OCI-LY3 (cell line): ENCODE measurements at regions not wholly inside any gene's neighbourhood (a gene's known extent, or its start where the extent isn't known, plus 50 kb on each side); places are given as distances from the start of the nearest gene placed in this dataset.

Source experiments
- H2AFZ ChIP-seq: fragments of 200-600, 300-600 bp; shearing (Covaris generic); 2 replicates; pipeline ENCODE4 v1.6.0; 2014; ENCODE audit warnings: antibody characterized with exemption, low read depth, low read length
- H3K27ac ChIP-seq: fragments of 200-600, 300-600 bp; sonication (generic); 2 replicates; pipeline ENCODE4 v1.5.1; 2014; ENCODE audit warnings: mild to moderate bottlenecking, low read length, moderate library complexity, mixed read lengths
- H3K27me3 ChIP-seq: fragments of 200-600, 300-600 bp; sonication (generic); 2 replicates; pipeline ENCODE4 v1.6.1; 2014; ENCODE audit warnings: low read depth, low read length, mixed read lengths
- H3K36me3 ChIP-seq: fragments of 200-600, 300-600 bp; sonication (generic); replicated peaks from 2 replicates; pipeline ENCODE3; 2014; ENCODE audit warnings: low read depth, low read length, mixed read lengths
- H3K4me1 ChIP-seq: fragments of 300-600, 200-600 bp; sonication (generic); 2 replicates; pipeline ENCODE4 v1.6.1; 2014; ENCODE audit warnings: low read length, mixed read lengths
- H3K4me2 ChIP-seq: fragments of 200-600, 300-600 bp; sonication (generic); 2 replicates; pipeline ENCODE4 v1.6.1; 2014; ENCODE audit warnings: low read length, mixed read lengths
- H3K4me3 ChIP-seq: fragments of 300-600, 200-600 bp; sonication (generic); 2 replicates; pipeline ENCODE4 v1.5.1; 2014; ENCODE audit warnings: antibody characterized with exemption, mild to moderate bottlenecking, low read length, moderate library complexity
- H3K79me2 ChIP-seq: fragments of 300-600, 200-600 bp; shearing (Covaris generic); 2 replicates; pipeline ENCODE4 v1.6.1; 2014; ENCODE audit warnings: mild to moderate bottlenecking, low read length, mixed read lengths
- H3K9ac ChIP-seq: fragments of 300-600, 200-600 bp; shearing (Covaris generic); 2 replicates; pipeline ENCODE4 v1.6.0; 2014; ENCODE audit warnings: mild to moderate bottlenecking, low read length, moderate library complexity
- H3K9me3 ChIP-seq: fragments of 200-600, 300-600 bp; shearing (Covaris generic); 2 replicates; pipeline ENCODE4 v1.6.1; 2014; ENCODE audit warnings: low read length, mixed read lengths; ENCODE audit not compliant: insufficient read depth
- H4K20me1 ChIP-seq: fragments of 200-600, 300-600 bp; sonication (generic); 2 replicates; pipeline ENCODE4 v1.6.1; 2016; ENCODE audit warnings: low read length, mixed read lengths; ENCODE audit not compliant: insufficient read depth
- EZH2phosphoT487 ChIP-seq: fragments of 200-600 bp; shearing (Covaris generic); IDR thresholded peaks from 2 replicates; pipeline ENCODE4 v1.6.1; 2018; ENCODE audit warnings: antibody characterized with exemption, mixed run types, low read depth
- TF ChIP-seq, protein P1 (sequence below): fragments of 200-600, 300-600 bp; sonication (generic); IDR thresholded peaks from 2 replicates; pipeline ENCODE4 v1.5.1; 2014; ENCODE audit warnings: antibody characterized with exemption, low read length, low read depth

- no peak overlapping the region for H3K4me2 ChIP-seq
- H3K9ac ChIP-seq = no peak overlapping the region
- no peaks in the 10 kb centered on the region for H4K20me1 ChIP-seq
- peaks cover 19% of the 10 kb centered on the region for H3K4me1 ChIP-seq
- H3K9me3 ChIP-seq = no peaks in the 10 kb centered on the region
- H2AFZ ChIP-seq = no peak overlapping the region
- H3K27ac ChIP-seq = no peak overlapping the region
- no peak overlapping the region for H3K4me3 ChIP-seq
- TF ChIP-seq, protein P1, sequence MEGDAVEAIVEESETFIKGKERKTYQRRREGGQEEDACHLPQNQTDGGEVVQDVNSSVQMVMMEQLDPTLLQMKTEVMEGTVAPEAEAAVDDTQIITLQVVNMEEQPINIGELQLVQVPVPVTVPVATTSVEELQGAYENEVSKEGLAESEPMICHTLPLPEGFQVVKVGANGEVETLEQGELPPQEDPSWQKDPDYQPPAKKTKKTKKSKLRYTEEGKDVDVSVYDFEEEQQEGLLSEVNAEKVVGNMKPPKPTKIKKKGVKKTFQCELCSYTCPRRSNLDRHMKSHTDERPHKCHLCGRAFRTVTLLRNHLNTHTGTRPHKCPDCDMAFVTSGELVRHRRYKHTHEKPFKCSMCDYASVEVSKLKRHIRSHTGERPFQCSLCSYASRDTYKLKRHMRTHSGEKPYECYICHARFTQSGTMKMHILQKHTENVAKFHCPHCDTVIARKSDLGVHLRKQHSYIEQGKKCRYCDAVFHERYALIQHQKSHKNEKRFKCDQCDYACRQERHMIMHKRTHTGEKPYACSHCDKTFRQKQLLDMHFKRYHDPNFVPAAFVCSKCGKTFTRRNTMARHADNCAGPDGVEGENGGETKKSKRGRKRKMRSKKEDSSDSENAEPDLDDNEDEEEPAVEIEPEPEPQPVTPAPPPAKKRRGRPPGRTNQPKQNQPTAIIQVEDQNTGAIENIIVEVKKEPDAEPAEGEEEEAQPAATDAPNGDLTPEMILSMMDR = no peak
- no peak for TF ChIP-seq EZH2phosphoT487
- no peaks in the 10 kb centered on the region for H3K36me3 ChIP-seq
- H3K79me2 ChIP-seq = no peaks in the 10 kb centered on the region
- H3K27me3 ChIP-seq = no peaks in the 10 kb centered on the region
Measured at GRCh38 chr7:113299748-113300147, 181.4 kb upstream of the SMIM30 start.

DNA sequence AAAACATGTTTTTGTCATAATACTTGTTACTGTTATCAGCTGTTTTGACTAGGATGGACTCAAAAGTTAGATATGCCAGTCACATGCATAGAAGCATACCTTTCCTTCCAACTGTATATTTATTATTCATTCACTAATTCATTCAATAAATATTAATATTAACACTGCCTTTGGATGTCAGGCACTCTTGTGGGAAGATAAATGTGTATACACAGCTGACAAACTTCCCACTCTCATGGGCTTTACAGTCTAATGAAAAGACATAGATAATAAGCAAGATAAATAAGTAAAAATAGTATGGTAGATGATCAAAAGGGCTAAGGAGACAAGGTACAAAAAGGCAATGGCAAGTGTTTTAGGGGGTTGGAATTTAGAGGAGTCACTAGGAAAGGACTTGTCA is 180.1 kb upstream of the SMIM30 start:
- H3K9me3 ChIP-seq = no peaks in the 10 kb centered on the region
- no peak overlapping the region for H3K9ac ChIP-seq
- H3K27me3 ChIP-seq = no peaks in the 10 kb centered on the region
- no peaks in the 10 kb centered on the region for H4K20me1 ChIP-seq
- H2AFZ ChIP-seq = no peak overlapping the region
- H3K27ac ChIP-seq = no peak overlapping the region
- TF ChIP-seq, protein P1 = no peak
- TF ChIP-seq EZH2phosphoT487 = no peak
- no peak overlapping the region for H3K4me3 ChIP-seq
- H3K4me2 ChIP-seq = no peak overlapping the region
- H3K36me3 ChIP-seq = no peaks in the 10 kb centered on the region
- H3K79me2 ChIP-seq = no peaks in the 10 kb centered on the region
- peaks cover 11% of the 10 kb centered on the region for H3K4me1 ChIP-seq

DNA sequence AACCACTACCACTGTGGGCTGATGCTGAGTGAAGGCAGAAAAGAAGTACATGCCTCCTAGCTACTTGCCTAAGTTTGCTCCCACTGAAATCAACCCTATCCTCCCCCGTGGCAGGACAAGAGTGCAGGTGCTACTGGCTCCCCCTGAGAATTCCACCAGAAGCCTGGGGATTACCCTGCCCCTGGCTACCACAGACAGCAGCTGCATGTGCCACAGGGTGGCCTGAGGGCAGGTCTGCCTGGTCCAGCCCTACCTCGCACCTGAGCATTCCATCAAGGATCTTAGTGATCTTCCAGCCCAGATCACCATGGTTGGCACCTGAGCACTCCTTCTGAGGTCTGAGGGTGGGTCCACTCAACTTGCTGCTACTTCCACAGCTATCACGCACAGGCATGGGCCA is 176.4 kb upstream of the SMIM30 start:
- Histone ChIP-seq H3K9ac (no peak overlapping the region), H3K27ac (no peak overlapping the region), H3K4me1 (no peaks in the 10 kb centered on the region), H3K4me3 (no peak overlapping the region), H2AFZ (no peak overlapping the region), H3K79me2 (no peaks in the 10 kb centered on the region), H3K27me3 (no peaks in the 10 kb centered on the region), H3K9me3 (no peaks in the 10 kb centered on the region), H4K20me1 (no peaks in the 10 kb centered on the region), H3K36me3 (no peaks in the 10 kb centered on the region), H3K4me2 (no peak overlapping the region)
- TF ChIP-seq EZH2phosphoT487 = no peak
- TF ChIP-seq, protein P1 = no peak

DNA sequence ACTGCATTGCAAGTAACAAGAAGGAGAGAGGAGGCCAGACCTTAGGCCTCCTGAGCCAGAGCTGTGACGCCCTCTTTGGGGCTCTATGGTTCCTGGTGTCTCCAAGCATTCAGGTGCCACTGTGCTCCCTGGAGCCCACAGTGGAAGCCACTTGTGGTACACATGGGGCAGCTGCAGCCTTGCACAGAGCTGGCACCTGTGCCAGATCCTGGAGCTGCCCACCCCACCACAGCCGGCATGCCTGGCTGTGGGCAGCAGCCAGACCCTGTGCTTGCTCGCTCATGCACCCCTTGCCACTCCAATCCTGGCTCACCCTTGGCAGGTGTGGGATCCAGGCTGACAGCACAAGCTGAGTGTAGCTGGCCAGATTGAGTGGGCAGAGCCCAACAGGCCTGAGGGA is 173.8 kb upstream of the SMIM30 start:
- no peak overlapping the region for H3K4me2 ChIP-seq
- H3K9ac ChIP-seq = no peak overlapping the region
- H3K36me3 ChIP-seq = no peaks in the 10 kb centered on the region
- H3K4me1 ChIP-seq = no peaks in the 10 kb centered on the region
- H3K27me3 ChIP-seq = no peaks in the 10 kb centered on the region
- no peak overlapping the region for H3K4me3 ChIP-seq
- no peak overlapping the region for H2AFZ ChIP-seq
- H3K27ac ChIP-seq = no peak overlapping the region
- no peaks in the 10 kb centered on the region for H3K9me3 ChIP-seq
- no peaks in the 10 kb centered on the region for H4K20me1 ChIP-seq
- no peaks in the 10 kb centered on the region for H3K79me2 ChIP-seq
- no peak for TF ChIP-seq EZH2phosphoT487
- TF ChIP-seq, protein P1 = no peak
